ENCODE measurements at regions not wholly inside any gene's neighbourhood (a gene's known extent, or its start where the extent isn't known, plus 50 kb on each side); places are given as distances from the start of the nearest gene placed in this dataset.
A peak's percentile ranks its signal among the peaks of the same experiment; 100 is the strongest.
"Not testable (repeated sequence)": the region's sequence is repeated elsewhere in the genome, so short reads cannot be mapped to it uniquely, and the experiment has no call there.

DNA sequence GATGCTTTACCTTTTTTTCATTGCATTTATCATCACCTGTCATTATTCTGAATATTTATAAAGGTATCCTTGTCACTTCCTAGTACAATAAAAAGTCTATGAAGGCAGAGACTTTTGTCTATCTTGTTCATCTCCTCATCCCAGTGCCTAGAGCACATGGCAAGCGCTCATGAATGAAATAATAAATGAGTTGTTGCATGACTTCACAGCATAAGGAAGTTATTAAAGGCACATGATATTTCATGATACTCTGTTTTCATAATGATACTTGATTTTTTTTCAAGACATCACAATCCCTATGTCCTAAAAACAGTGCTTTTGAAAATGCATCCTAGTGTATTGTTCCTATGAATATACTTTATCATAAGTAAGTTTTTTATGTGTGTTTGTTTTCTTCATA, 310.6 kb upstream of the RSPO3 start:
- no peak for DNase-seq (ENCODE audit: low read depth)

DNA sequence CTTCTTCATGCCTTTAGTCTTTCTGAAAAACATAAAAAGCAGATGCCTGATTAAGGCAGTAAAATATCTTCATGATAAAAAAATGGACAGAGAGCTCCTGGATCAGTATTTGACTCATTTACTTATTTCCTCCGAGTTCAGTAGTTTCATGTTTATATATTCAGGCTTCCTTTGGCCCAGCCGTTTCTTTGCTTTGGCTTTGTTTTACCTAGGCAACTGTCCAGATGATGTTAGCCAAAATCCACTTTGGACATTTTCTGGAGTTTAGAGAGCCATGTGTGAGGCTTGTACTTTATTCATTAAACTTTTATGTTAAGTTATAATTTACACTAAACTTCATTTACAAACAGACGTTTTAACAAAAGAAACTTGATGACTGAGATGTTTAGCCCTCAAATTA, 307.1 kb upstream of the RSPO3 start:
- DNase-seq (ENCODE audit: low read depth): no peak

DNA sequence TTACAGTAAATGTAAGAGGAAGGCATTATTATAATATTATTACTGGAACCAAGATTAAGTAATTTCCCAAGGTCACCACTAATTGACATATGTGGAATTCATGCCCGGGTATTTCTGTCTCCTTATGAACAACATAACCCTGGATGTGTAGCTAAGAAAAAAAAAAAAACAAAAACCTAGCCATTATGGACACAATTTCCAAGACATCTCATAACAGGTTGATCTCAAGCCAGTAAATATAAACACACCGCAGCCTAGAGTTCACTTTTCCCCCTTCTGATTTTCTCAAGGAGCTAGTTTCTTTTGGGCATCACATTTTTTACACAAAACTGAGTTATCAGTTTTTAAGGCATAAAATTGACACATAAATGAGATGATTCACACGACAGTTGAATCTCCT, 306.5 kb upstream of the RSPO3 start:
- no peak for DNase-seq (ENCODE audit: low read depth)

DNA sequence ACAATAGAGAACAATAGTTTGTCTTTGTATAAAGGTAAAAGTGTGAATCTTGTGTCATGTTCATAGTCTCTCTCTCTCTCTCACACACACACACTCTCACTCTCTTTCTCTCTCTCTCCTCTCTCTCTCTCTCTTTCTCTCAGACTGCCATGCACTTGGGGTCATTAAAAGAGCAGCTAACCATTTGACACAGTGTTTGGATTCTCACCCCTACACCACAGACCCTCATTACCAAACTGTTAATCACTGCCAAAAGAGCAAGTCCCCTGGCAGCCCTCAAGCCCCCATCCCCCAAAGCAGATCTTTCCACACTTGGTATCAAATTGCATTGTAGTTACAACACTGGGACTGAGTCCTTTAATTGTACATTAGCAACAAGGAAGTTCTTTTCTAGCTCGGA, 305.8 kb upstream of the RSPO3 start:
- peak; percentile 57 for DNase-seq (ENCODE audit: low read depth)

DNA sequence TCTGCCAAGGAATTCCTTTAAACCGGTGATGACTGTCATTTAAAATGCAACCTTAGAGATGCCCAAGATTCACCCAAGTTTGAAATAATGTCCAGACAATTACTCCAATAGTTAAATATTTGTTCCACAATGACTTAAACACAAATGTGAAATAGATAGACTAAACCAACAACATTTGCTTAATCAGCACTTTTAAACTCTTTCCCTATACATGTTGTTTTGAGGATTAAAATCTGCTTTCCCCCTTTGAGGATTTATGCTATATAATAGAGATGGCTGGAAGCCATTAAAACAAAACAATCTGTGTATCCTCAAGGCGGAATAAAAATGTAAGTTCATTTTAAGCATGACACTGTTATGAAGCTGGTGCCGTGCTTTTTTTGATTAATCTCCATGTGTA, 297.8 kb upstream of the RSPO3 start:
- no peak for DNase-seq (ENCODE audit: low read depth)

DNA sequence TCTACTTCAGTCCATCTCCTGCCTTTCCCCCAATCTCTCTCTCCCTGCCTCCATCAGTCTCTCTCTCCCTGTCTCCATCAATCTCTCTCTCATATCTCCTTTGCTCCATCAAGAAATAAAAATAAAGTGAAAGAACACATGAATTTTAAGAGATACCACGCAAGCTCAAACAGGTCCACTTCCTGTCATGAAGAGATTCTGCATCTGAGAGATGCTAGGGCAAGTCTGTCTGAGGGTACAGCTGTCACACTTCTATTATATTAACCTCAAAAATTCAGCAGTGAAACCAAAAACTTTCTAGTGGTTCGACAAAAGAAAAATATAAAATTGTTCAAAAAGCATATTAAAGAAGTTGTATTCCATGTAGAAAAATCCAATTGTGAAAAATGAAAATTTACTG, 296.8 kb upstream of the RSPO3 start:
- no peak for DNase-seq (ENCODE audit: low read depth)

DNA sequence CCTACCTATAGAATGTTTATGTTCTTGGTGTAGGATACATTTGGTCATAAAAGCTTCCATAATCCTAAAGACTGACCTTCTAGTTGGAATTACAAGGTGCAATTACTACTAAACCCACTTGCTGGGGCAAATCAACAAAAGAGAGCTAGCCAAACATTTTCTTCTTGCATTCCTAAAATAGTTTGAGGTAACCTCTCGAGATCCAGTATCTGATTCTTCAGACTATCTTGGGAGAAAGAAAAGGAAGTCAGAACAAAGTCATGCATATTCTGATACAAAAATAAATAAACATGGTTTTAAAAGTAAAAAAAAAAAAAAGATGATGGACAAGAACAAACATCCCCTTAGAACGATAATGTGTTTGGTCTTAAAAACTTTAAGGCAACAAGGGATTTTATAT, 294.2 kb upstream of the RSPO3 start:
- DNase-seq (ENCODE audit: low read depth): no peak

DNA sequence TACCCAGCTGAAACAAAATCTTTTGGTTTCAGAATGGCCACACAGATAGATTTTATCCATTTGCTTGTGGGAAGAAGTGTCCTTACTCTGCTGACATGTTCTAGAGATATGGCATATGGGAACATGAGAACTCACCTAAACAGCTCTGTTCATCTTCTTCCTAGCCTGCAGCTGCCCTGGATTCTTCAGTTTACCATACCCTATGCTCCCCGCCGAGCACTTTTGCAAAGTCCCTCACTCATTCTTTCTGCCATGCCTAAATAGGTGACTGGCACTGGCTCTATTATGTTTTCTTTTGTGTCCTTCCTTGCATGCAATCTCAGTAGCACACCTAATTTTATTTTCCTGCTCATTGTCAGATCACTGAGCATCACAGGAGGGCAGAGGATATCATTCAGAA, 293.7 kb upstream of the RSPO3 start:
- DNase-seq (ENCODE audit: low read depth): no peak

DNA sequence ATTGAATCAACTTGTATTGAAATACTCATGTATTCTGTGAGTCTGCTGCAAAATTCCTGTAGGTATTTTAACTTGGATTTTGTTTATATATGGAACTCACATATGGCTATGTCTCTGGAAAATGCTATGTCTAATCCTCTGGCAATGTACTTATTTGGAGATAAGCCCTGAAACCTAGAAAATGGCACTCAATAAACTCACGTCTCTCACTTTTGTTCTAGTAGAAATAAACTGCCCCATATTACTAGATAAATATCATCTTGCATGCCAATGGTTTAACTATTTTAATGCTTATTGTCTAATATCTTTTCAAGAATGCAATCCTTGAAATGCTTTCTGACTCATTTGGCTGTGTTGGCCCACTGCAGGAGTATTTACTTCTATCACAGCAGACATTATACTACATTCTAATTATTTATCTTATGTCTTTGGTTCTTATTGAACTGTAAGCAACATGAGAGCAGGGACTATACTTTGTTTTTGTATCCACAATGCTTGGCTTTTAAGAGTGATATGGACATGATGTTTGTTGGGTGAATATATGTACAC, 292.2 kb upstream of the RSPO3 start:
- DNase-seq (ENCODE audit: low read depth): no peak

DNA sequence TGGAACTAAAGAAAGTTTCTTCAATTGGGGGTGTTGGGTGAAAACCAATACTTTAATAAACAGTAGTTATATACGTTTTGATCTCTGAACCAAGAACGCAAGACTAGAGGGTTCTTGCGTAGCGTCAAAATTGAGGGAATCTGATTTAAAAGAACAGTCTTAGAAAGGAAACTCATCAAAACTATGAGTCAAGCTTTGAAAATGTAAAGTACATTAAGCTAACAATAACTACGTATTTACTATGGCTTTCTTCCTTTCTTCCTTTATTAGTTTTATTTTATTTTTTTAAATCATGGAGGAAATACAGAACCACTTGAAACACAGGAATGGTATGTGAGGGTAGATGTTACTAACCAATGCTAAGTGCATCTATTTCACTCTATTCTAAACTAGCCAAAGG, 287.0 kb upstream of the RSPO3 start:
- no peak for DNase-seq (ENCODE audit: low read depth)

DNA sequence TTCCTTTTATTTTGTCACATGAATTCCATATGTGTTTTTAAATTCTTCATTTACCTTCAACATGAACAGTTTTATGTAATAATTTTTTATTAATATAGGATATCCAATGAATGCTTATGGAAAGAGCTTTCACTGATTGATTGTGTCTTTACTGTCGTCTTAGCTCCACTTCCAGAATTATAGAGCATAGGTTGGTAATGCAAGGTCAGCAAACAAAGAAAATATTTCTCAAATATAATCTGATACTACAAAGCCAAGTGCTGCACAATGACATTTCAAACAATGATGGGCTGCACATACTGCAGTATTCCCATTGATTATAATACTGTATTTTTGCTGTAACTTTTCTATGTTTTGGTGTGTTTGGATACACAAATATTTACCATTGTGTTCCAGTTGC, 275.7 kb upstream of the RSPO3 start:
- no peak for DNase-seq (ENCODE audit: low read depth)

DNA sequence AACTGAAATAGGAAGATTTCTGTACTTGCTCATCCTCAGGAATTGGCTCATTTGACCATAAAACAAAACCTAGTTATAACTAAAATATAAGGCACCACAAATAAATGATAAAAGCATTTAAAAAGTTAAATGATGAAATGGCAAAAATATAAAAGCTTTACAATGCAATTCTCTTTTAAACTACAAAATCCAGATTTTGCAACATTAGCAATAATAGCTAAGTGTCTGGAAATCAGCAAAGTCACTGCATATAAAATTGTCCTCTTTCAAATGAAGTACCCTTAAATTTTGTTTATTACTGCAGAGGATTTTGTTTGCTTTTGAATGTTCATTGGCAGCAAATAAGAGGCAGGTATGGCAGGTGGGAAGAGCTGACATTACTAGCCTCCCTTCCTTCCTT, 270.4 kb upstream of the RSPO3 start:
- DNase-seq (ENCODE audit: low read depth): no peak

DNA sequence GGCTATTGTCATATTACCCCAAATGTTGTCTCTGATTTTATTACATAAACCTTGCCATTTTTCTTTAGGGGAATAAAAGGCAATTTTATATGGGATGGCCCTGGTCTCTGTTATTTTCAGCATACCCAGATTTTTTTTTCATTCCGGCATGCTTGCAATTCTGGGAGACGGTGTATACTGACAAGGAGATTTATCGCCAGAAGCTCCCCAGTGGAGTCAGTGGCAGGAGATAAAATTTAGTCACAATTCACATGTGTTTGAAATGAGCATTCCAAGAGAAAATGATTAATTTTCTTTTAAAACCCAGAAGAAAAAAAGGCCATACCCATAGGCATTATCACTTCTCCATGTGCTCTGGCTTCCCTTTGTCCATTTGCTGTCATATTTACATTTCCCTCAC, 250.8 kb upstream of the RSPO3 start:
- no peak for DNase-seq (ENCODE audit: low read depth)

DNA sequence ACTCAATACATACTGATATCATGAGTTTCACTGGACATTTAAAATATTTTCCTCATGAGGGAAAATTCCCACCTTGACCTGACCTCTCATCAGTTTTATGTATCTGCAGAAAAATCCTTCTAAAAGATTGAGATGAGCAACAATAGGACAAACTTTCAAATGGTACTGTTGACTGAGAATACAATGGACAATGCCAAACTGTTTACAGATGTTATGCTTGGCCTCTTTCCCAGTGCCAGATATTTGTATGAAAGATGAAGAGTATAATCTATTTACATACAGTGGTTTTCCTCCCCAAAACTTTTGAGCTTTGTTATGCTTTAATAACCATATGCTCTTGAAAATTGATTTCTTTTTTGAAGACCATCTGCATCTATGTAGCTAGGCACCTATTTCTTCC, 245.1 kb upstream of the RSPO3 start:
- no peak for DNase-seq (ENCODE audit: low read depth)

DNA sequence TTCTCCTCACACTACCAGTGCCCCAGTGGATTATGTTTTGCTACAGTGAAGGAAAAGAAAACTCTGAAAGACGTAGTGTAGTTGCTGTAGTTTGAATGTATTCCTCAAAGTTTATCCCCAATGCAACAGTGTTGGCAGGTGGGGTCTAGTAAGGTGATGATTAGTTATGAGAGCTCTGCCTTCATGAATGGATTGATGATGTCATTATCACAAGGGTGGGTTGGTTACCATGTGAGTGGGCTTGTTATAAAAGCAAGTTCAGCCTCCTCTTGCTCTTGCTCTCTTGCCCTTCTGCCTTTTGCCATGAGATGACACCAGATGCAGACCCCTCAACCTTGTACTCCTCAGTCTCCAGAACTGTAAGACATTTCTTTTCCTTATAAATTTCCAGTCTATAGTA, 244.7 kb upstream of the RSPO3 start:
- DNase-seq (ENCODE audit: low read depth): no peak

DNA sequence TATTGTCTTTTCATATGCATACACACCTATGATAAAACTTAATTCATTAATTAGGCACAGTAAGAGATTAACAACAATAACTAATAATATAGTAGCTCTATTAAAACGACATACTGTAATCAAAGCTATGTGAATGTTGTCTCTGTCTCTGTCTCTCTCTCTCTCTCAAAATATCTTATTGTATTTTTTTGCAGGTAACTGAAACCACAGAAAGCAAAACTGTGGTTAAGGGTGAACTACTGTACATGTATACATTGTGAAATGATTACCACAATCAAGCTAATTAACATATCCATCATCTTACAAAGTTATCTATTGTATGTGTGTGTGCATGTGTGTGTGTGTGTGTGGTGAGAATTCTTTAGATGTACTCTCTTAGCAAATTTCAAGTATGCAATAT, 242.0 kb upstream of the RSPO3 start:
- no peak for DNase-seq (ENCODE audit: low read depth)

DNA sequence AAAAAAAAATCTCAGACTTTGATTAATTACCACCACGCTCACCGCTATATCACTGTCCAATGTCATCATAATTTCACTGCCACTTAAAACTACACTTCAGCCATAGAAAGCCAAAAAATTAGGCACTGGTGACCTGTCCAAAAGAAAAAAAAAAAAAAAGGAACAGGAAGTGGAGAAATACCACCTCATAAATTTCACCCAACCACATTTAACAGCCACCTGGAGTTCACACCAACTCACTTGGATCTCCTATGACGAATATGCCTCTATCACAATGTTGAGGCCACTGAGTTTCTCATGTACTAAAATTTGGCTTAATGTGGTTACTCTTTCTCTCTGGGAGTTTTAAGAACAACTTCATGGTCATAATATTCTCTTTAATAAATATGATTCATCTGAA, 237.5 kb upstream of the RSPO3 start:
- no peak for DNase-seq (ENCODE audit: low read depth)

DNA sequence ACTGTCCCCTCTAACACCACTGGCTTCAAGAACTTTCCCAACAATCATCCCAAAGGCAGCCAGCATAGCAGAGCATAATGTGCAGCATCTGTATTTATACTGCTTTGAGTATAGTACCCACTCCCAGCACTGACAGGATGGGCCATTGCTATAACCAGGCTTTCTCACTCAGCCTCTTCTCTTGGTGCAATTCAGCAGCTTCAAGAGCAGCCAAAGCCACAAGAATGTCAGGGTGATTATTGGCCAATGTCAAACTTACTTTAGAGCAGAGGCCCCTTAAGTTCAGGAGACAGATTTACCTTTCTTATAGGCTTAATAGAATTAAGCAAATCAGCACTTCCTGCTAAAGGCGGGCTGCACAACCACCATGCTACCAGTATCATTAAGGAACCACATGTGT, 232.4 kb upstream of the RSPO3 start:
- peak; percentile 27 for DNase-seq (ENCODE audit: low read depth)

DNA sequence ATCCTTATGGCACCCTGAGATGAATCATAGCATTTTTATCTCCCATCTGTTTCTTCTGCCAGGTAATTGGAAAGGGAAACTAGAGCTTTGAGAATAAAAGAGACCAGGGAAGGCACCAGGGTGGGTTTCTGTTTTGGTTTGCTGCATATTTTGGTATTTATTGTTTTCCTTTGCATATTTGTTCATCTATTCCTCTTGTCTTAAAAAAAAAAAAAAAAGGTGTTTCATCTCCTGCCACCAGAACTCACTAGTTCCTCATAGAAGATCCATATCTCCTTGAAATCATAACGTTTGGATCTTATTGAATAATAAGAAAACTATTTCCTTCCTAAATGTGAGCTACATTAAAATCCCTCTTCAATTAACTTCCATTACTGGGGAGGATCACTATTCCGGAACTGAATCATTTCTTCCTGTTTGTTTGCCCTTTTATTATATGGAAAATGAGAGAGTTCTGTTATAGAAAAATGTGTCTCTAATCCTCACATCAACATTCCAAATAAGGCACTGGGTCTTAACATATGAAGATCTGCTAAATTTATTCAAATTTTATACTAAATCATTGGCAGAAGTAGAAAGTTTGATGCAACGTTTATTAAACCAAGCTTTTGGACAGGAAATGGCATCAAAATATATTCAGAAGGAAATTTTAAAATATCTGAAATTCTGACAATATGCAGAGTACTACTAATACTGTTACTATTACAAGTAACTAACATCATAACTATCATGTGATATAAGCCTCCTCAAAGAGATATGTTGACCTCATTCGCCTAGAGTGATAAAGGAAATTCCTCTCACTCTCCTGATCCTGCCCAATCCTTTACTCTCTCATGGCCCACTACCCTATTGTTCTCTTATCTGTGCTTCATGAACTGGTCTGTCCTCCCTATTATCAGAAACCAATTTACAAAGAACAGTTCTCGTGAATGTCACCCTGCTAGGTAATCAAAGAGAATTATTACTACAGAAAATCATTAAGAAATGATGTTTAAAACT, 229.4 kb upstream of the RSPO3 start:
- DNase-seq (ENCODE audit: low read depth): no peak

DNA sequence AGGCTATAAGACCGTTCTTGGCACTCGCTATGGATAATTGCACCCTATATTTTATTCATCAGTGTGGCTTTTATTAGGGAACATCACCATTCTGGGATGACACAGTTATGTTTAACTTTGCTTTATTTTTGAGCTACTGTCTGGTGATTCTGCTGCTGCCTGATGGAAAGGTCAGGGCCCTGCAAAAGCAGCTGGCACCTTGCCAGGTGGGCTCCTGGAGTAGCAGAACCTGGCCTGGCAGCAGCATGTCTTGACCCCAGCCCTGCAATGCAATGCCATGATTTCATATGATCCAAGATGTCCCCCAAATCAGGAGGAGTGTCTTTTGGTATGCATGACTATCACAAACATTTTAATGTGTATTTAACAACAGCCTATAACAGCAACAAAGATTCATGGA, 228.4 kb upstream of the RSPO3 start:
- no peak for DNase-seq (ENCODE audit: low read depth)

DNA sequence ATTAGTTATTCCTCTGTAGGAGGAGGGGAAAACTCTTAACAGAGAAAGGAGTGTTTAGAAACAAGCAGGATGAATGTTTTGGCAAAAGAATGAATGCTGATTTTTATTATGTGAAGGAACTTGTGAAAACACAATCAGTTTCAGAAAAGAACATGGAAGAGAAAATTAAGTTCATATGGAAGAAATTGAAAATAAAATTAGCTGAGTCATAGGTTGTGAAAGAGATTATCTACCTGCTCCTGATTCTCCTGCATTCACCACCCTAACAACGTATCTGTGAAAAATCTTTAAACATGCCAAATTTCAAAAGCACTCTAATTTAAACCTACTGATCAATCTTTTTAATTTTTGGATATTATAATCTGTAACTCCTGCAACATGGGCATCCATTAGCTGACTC, 227.3 kb upstream of the RSPO3 start:
- no peak for DNase-seq (ENCODE audit: low read depth)

DNA sequence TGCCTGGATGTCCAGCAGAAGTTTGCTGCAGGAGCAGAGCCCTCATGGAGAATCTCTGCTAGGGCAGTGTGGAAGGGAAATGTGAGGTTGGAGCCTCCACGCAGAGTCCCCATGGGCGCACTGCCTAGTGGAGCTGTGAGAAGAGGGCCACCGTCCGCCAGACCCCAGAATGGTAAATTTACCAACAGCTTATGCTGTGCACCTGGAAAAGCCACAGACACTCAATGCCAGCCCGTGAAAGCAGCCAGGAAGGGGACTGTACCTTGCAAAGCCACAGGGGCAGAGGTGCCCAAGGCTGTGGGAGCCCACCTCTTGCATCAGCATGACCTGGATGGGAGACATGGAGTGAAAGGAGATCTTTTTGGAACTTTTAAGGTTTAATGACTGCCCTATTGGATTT, 225.6 kb upstream of the RSPO3 start:
- not testable (repeated sequence) for DNase-seq (ENCODE audit: low read depth)

DNA sequence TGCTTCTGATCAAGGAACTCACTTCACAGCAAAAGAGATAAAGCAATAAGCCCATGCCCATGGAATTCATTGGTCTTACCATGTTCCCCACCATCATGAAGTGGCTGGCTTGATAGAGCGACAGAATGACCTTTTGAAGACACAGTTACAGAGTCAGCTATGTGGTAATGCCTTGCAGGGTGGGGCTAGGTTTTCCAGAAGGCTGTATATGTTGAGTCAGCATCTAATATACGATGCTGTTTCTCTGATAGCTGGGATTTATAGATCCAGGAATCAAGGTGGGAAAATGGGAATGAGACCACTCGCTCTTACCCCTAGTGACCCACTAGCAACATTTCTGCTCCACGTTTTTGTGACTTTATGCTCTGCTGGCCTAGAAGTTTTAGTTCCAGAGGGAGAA, 220.7 kb upstream of the RSPO3 start:
- DNase-seq (ENCODE audit: low read depth): no peak

DNA sequence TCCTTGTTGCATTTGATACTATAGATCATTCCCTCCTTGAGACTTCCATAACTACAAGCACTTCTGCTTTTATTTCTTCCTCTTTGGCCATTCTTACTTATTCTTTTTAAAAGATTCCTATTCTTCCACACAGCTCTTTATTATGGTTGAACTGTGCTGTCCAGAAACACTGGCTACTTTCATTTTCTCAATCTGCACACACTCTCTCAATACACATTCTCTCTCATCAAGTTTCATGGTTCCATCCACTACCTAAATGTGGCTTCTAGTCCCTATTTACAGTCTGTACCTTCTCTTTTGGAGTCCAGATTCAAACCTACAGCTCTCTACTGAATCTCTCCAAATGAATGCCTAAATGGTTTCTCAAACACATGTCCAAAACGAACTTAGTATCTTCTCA, 214.3 kb upstream of the RSPO3 start:
- no peak for DNase-seq (ENCODE audit: low read depth)
